OCI-LY3 (cell line): ENCODE measurements at regions not wholly inside any gene's neighbourhood (a gene's known extent, or its start where the extent isn't known, plus 50 kb on each side); places are given as distances from the start of the nearest gene placed in this dataset.

Source experiments
- CTCF ChIP-seq: fragments of 200-600, 300-600 bp; sonication (generic); IDR thresholded peaks from 2 replicates; pipeline ENCODE4 v1.5.1; 2014; ENCODE audit warnings: antibody characterized with exemption, low read length, low read depth
- EZH2phosphoT487 ChIP-seq: fragments of 200-600 bp; shearing (Covaris generic); IDR thresholded peaks from 2 replicates; pipeline ENCODE4 v1.6.1; 2018; ENCODE audit warnings: antibody characterized with exemption, mixed run types, low read depth

- TF ChIP-seq CTCF (no peak), EZH2phosphoT487 (no peak)
These were observed 161.3 kb upstream of the MEIS2 start for GRCh38 chr15:37261685-37262084.
